ENCODE measurements at regions not wholly inside any gene's neighbourhood (a gene's known extent, or its start where the extent isn't known, plus 50 kb on each side); places are given as distances from the start of the nearest gene placed in this dataset.
"Not testable (repeated sequence)": the region's sequence is repeated elsewhere in the genome, so short reads cannot be mapped to it uniquely, and the experiment has no call there.

GRCh38 chr10:105598207-105598606 is 957.1 kb downstream of the SORCS3 start:
- no peak for DNase-seq

- DNase-seq = no peak
Measured at GRCh38 chr10:105597312-105597711, 956.2 kb downstream of the SORCS3 start.

GRCh38 chr10:105596749-105597148 is 955.7 kb downstream of the SORCS3 start:
- DNase-seq = no peak

GRCh38 chr10:105594296-105594695 is 953.2 kb downstream of the SORCS3 start:
- DNase-seq = no peak

DNA sequence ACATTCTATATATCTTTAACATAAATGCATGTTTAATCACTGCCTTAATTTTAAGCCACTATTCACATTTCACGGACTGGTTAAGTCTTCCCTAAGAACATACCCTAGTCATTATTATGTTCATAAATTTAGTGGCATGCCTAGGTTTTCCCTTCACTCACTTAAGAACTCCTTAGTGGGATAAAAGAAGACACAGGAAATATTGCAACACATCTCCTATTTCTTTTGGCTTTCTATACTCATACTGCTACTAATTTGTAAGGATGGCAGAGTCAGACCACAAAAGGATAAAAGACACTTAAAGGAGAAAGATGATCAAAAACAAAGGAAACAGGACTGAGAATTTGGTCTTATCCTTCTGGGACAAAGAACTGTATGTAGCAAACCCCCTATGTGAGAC is 951.4 kb downstream of the SORCS3 start:
- DNase-seq = no peak

DNA sequence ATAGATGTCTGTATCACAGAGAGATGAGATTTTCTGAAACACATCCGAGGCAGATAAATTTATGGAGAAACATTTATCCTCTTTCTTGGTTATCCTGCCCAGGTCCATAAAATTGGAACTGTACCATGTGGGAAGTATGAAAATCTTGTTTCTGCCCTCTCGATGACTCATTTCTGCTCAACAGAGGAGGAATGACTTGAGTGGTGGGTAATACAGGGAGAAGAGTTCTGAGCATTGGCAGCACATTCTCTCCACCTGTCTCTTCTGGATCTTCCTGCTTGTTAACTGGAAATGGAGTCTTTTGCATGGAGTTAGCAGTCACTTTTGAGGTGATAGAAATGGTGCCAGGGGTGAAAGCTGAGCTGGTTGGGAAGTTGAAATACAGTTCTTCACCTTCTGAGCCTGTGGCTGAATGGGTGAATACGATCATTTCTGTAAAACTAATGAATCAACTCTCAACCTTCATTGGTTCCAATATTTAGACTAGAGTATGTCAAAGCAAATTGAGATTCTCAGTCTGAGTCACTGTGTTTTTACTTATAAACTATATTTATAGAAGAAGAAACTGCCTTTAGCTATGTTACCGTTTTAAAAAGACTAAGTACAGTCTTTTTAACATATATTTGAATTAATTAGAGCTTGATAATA is 945.5 kb downstream of the SORCS3 start:
- DNase-seq = no peak

- DNase-seq = no peak
Measured at GRCh38 chr10:105585753-105586152, 944.7 kb downstream of the SORCS3 start.

GRCh38 chr10:105585171-105585570 is 944.1 kb downstream of the SORCS3 start:
- DNase-seq = no peak

DNA sequence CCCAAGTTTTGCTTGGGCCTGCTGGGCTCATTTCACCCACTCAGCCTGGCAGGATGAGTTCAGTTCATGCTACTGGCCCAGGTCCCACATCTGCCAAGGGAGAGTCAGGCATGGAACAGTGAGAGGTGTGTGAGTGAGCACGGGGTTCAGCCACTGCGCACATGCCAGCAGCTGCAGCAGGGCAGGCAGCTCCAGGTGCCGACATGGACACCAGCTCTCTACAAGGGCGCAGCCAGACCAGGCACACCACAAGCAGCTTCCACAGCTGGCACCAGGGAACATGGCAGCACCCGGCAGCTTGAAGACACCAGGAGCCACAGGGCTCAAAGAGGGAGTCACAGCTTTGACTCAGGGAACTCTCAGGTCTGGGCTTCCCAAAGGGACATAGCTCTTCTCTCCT is 938.0 kb downstream of the SORCS3 start:
- no peak for DNase-seq

- DNase-seq = no peak
Measured at GRCh38 chr10:105577865-105578607, 936.9 kb downstream of the SORCS3 start.

DNA sequence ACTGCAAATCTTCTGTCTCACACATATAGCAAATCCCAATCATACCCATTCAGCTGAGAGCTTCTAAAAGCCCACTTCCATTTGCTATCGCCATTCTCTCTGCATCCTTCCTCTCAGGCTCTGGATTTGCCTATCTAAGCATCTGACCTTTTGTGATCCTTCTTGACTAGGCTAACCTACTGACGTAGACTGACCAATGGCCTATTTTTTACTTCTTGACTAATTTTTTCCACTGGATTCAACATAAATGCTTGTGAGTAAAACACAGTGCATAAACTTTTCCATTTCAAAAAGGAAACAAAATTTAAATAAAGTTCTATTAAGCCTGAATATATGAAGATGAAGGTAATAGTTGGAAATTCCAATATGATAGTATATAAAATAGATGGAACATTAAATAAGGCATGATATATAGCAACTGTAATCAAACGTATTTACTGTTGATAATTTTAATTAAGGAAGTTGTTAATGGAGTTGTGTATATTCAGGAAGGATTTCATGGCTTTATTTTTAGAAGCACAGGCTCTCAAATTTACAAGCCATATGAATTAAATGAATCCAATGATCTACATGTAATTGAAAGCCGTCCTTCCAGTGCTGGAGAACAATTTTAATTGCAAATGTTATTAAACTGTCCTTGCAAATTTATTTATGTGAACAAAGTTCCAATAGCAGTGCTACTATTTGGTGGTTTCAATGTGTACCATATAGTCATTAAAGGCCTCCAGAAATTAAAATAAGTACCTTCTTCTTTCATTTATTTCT is 918.4 kb downstream of the SORCS3 start:
- DNase-seq = no peak

DNA sequence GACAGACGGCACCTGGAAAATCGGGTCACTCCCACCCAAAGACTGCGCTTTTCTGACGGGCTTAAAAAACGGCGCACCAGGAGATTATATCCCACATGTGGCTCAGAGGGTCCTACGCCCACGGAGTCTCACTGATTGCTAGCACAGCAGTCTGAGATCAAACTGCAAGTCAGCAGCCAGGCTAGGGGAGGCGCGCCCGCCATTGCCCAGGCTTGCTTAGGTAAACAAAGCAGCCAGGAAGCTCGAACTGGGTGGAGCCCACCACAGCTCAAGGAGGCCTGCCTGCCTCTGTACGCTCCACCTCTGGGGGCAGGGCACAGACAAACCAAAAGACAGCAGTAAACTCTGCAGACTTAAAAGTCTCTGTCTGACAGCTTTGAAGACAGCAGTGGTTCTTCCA is 909.4 kb downstream of the SORCS3 start:
- not testable (repeated sequence) for DNase-seq

DNA sequence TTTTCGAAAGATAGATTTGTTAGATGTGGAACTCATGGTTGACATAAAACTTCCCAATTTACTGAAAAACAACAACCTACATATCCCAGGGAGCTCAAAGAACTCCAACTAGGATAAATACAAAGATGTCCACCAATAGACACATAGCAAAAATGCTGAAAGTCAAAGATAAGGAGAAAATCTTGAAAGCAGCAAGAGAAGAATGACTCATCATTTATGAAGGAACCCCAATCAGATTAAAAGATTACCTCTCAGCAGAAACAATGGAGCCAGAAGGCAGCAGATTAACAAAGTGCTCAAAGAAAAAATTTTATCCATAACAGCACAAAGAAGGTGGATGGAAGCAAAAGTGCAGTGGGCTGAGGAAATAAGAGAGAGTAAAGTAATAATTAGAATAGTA is 908.6 kb downstream of the SORCS3 start:
- DNase-seq = no peak

DNA sequence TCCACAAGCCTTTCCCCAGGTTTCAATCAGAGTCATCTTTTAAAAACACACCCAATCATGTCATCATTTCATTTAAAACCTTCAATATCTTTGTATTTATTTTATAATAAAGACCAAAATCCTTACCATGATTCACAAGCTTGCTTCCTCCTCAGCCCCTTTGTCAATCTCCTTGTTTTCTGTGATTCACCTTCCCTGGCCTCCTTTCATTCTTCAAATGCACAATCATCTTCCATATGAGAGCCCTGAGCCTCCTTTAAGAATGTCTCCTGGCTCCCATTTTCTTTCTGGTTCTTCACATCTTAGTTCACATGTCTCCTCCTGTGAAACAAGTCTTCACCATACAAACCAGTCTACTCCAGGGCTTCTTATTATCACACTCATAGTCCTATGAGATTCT is 904.0 kb downstream of the SORCS3 start:
- no peak for DNase-seq

DNA sequence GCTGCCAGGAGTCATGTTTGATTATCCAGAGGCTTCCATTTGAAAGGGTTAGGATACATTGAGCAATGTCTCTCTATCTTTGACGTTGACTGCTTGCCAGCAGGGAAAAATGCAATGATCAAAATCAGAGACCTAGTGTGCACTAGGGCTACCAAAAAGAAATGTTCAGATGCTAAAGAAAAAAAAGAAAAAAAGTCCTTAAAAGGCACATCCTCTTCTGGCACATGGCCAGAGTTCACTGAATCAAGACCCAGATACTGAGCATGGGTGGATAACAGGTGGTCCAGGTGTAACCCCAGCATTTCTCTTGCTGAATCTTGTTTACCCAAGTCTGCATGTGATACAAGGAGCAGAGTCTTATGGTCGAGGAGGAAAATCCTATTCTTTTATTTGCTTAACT is 899.3 kb downstream of the SORCS3 start:
- DNase-seq = no peak

DNA sequence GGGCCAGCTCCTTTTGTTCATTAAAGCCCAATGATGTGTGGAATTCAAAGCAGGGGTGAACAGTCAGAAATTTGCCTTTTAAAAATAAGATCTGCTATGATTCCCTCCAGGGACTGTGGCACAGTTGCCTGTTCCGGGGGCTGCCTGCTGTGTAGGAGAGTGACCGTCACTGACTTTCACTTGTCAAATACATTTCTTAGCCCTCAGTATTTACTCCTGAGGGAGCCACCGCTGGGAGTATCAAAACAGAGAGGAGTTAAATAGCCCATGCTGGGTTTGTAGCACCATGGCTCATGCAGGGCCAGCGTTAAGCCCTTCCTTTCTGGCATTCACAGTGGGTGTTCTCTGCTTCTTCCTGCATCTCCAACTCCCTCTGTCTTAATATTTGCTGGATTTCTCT is 897.8 kb downstream of the SORCS3 start:
- no peak for DNase-seq

- no peak for DNase-seq
Measured at GRCh38 chr10:105535478-105535877, 894.4 kb downstream of the SORCS3 start.

DNA sequence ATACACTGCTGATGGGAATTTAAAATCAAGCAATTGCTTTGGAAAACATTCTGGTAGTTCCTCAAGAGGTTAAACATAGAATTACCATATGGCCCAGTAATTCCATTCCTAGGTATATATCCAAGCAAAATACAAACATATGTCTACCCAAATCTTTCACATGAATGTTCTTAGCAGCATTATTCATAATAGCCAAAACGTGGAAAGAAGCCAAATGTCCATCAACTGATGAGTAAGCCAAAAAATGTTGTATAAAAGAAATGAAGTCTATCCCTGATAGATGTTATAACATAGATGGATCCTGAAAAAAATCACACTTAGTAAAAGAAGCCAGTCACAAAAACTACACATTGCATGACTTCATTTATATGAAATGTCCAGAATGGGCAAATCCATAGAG is 893.0 kb downstream of the SORCS3 start:
- no peak for DNase-seq

- DNase-seq = no peak
Measured at GRCh38 chr10:105516511-105516910, 875.4 kb downstream of the SORCS3 start.

- DNase-seq = no peak
Measured at GRCh38 chr10:105514106-105514505, 873.0 kb downstream of the SORCS3 start.

GRCh38 chr10:105509517-105509916 is 868.4 kb downstream of the SORCS3 start:
- no peak for DNase-seq

DNA sequence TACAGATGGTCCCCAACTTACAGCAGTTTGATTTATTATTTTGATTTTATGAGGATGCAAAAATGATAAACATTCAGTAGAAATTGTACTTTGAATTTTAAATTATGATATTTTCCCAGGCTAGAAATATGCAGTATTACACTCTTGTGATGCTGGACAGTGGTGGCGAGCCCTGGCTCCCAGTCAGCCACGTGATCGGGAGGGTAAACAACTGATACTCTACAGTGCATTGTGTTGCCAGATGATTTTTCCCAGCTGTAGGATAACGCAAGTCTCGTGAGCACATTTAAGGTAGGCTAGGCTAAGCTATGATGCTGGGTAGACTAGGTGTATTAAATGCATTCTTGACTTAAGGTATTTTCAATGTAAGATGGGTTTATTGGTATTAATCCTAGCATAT is 865.2 kb downstream of the SORCS3 start:
- no peak for DNase-seq

DNA sequence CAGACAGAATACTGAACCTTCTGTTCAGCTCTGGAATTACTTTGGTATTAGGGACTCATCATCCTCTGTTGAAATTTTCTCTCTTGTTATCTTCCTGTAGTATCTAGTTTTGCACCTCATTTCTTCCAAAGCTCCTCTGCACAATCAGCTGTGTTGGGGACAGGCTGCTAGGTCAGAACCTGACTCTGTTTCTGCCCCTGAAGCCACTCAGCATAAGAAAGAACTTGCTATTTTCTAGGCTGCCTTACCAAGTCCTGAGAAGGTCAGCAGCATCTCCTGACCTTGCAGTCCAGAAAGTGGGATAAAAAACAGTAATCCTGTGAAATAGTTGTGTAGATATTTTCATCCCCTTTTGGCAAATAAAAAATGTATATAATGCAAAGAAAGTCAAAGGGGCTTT is 862.6 kb downstream of the SORCS3 start:
- no peak for DNase-seq

- no peak for DNase-seq
Measured at GRCh38 chr10:105502058-105502457, 861.0 kb downstream of the SORCS3 start.
